OCI-LY3 (cell line): ENCODE measurements at regions not wholly inside any gene's neighbourhood (a gene's known extent, or its start where the extent isn't known, plus 50 kb on each side); places are given as distances from the start of the nearest gene placed in this dataset.

Experiments used
- H2AFZ ChIP-seq: fragments of 200-600, 300-600 bp; shearing (Covaris generic); 2 replicates; pipeline ENCODE4 v1.6.0; 2014; ENCODE audit warnings: antibody characterized with exemption, low read depth, low read length
- H3K27ac ChIP-seq: fragments of 200-600, 300-600 bp; sonication (generic); 2 replicates; pipeline ENCODE4 v1.5.1; 2014; ENCODE audit warnings: mild to moderate bottlenecking, low read length, moderate library complexity, mixed read lengths
- H3K27me3 ChIP-seq: fragments of 200-600, 300-600 bp; sonication (generic); 2 replicates; pipeline ENCODE4 v1.6.1; 2014; ENCODE audit warnings: low read depth, low read length, mixed read lengths
- H3K36me3 ChIP-seq: fragments of 200-600, 300-600 bp; sonication (generic); replicated peaks from 2 replicates; pipeline ENCODE3; 2014; ENCODE audit warnings: low read depth, low read length, mixed read lengths
- H3K4me1 ChIP-seq: fragments of 300-600, 200-600 bp; sonication (generic); 2 replicates; pipeline ENCODE4 v1.6.1; 2014; ENCODE audit warnings: low read length, mixed read lengths
- H3K4me2 ChIP-seq: fragments of 200-600, 300-600 bp; sonication (generic); 2 replicates; pipeline ENCODE4 v1.6.1; 2014; ENCODE audit warnings: low read length, mixed read lengths
- H3K4me3 ChIP-seq: fragments of 300-600, 200-600 bp; sonication (generic); 2 replicates; pipeline ENCODE4 v1.5.1; 2014; ENCODE audit warnings: antibody characterized with exemption, mild to moderate bottlenecking, low read length, moderate library complexity
- H3K79me2 ChIP-seq: fragments of 300-600, 200-600 bp; shearing (Covaris generic); 2 replicates; pipeline ENCODE4 v1.6.1; 2014; ENCODE audit warnings: mild to moderate bottlenecking, low read length, mixed read lengths
- H3K9ac ChIP-seq: fragments of 300-600, 200-600 bp; shearing (Covaris generic); 2 replicates; pipeline ENCODE4 v1.6.0; 2014; ENCODE audit warnings: mild to moderate bottlenecking, low read length, moderate library complexity
- H3K9me3 ChIP-seq: fragments of 200-600, 300-600 bp; shearing (Covaris generic); 2 replicates; pipeline ENCODE4 v1.6.1; 2014; ENCODE audit warnings: low read length, mixed read lengths; ENCODE audit not compliant: insufficient read depth
- H4K20me1 ChIP-seq: fragments of 200-600, 300-600 bp; sonication (generic); 2 replicates; pipeline ENCODE4 v1.6.1; 2016; ENCODE audit warnings: low read length, mixed read lengths; ENCODE audit not compliant: insufficient read depth
- CTCF ChIP-seq: fragments of 200-600, 300-600 bp; sonication (generic); IDR thresholded peaks from 2 replicates; pipeline ENCODE4 v1.5.1; 2014; ENCODE audit warnings: antibody characterized with exemption, low read length, low read depth
- EZH2phosphoT487 ChIP-seq: fragments of 200-600 bp; shearing (Covaris generic); IDR thresholded peaks from 2 replicates; pipeline ENCODE4 v1.6.1; 2018; ENCODE audit warnings: antibody characterized with exemption, mixed run types, low read depth

GRCh38 chr13:83178008-83178407, 704.3 kb downstream of the SLITRK1 start:
- Histone ChIP-seq H3K27me3 (no peaks in the 10 kb centered on the region), H3K9ac (no peak overlapping the region), H3K36me3 (no peaks in the 10 kb centered on the region), H3K4me2 (no peak overlapping the region), H3K9me3 (no peaks in the 10 kb centered on the region), H3K27ac (no peak overlapping the region), H3K4me1 (no peaks in the 10 kb centered on the region), H3K4me3 (no peak overlapping the region), H3K79me2 (no peaks in the 10 kb centered on the region), H2AFZ (no peak overlapping the region), H4K20me1 (no peaks in the 10 kb centered on the region)
- TF ChIP-seq CTCF (no peak), EZH2phosphoT487 (no peak)

DNA sequence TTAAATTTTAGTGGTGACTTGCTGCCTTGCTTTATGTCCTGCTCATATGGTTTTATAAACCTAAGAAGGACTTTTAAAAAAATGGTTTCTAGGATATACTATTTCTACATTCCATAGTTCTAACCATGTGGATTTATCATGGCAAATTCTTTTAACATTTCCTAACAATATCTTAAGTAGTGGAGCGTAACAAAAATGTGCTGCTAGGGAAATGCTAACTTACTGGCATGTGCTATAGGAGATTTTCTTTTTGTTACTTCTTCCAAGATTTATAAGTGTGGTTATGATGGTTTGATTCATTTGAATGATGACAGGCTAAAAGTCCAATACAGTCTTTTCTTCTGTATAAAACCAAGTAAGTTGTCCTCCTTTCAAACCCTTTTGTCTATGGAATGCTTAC, 713.7 kb downstream of the SLITRK1 start:
- Histone ChIP-seq H3K9ac (no peak overlapping the region), H3K27me3 (no peaks in the 10 kb centered on the region), H3K36me3 (no peaks in the 10 kb centered on the region), H3K79me2 (no peaks in the 10 kb centered on the region), H3K4me3 (no peak overlapping the region), H2AFZ (no peak overlapping the region), H3K4me2 (no peak overlapping the region), H3K4me1 (no peaks in the 10 kb centered on the region), H3K27ac (no peak overlapping the region), H3K9me3 (no peaks in the 10 kb centered on the region), H4K20me1 (no peaks in the 10 kb centered on the region)
- no peak for TF ChIP-seq CTCF
- TF ChIP-seq EZH2phosphoT487 = no peak

- Histone ChIP-seq H3K4me3 (no peak overlapping the region), H3K4me1 (no peaks in the 10 kb centered on the region), H3K27me3 (no peaks in the 10 kb centered on the region), H3K36me3 (no peaks in the 10 kb centered on the region), H3K27ac (no peak overlapping the region), H4K20me1 (no peaks in the 10 kb centered on the region), H3K4me2 (no peak overlapping the region), H3K9ac (no peak overlapping the region), H3K79me2 (no peaks in the 10 kb centered on the region), H3K9me3 (no peaks in the 10 kb centered on the region), H2AFZ (peak overlapping the region; percentile 19; the same call in 1 of the 2 replicates)
- no peak for TF ChIP-seq EZH2phosphoT487
- no peak for TF ChIP-seq CTCF
Observed at GRCh38 chr13:83167203-83167602, 715.1 kb downstream of the SLITRK1 start.

DNA sequence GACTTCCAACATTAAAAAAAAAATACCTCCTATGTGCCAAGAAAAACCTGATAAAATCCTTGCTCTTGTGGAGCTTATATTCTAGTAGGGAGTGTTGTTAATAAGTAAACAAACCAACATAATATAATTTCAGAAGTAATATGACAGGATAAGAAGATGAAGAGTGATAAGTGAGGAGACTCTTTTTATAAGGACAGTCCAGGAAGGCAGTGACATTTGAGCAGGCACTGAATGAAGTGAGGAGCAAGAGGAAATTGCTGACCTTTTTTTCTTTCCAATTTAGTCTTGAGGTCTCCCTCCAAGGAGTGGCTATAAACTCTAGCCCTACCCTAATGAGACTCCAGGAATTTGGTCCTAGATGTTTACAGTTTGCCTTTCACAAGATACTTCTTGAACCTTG, 715.7 kb downstream of the SLITRK1 start:
- no peaks in the 10 kb centered on the region for H3K79me2 ChIP-seq
- no peaks in the 10 kb centered on the region for H3K27me3 ChIP-seq
- no peak overlapping the region for H3K4me3 ChIP-seq
- no peak overlapping the region for H2AFZ ChIP-seq
- no peaks in the 10 kb centered on the region for H3K9me3 ChIP-seq
- no peaks in the 10 kb centered on the region for H4K20me1 ChIP-seq
- no peak overlapping the region for H3K4me2 ChIP-seq
- no peaks in the 10 kb centered on the region for H3K36me3 ChIP-seq
- H3K9ac ChIP-seq = no peak overlapping the region
- H3K4me1 ChIP-seq = no peaks in the 10 kb centered on the region
- H3K27ac ChIP-seq = no peak overlapping the region
- no peak for TF ChIP-seq CTCF
- TF ChIP-seq EZH2phosphoT487 = no peak
